H1 (cell line): ENCODE measurements at regions not wholly inside any gene's neighbourhood (a gene's known extent, or its start where the extent isn't known, plus 50 kb on each side); places are given as distances from the start of the nearest gene placed in this dataset.

ENCODE experiments used
- CTCF ChIA-PET: fragments of 300-600 bp; sonication (Branson Sonifier 250); formaldehyde crosslinking; loops from one replicate; lab custom pipeline; 2021; ENCODE audit not compliant: partially characterized antibody; lab: Charles Lee
- POLR2A ChIA-PET: fragments of 300-600 bp; sonication (Branson Sonifier 250); formaldehyde crosslinking; loops from one replicate; lab custom pipeline; 2021; ENCODE audit warnings: inconsistent platforms; ENCODE audit not compliant: partially characterized antibody; lab: Charles Lee
- DNase-seq, 2 experiments: peaks; one replicate each; pipeline versions ENCODE4 v3.0.0 to v3.0.0-alpha.2; 2010 to 2022; ENCODE audit warnings: low spot score in 2 of 2, low read depth in 1 of 2, mixed read lengths in 1 of 2
- FAIRE-seq: peaks from 2 replicates; lab custom pipeline; 2011; peaks lifted over from hg19 to GRCh38; lab: Jason Lieb, UNC
- H2AFZ ChIP-seq: 2 replicates; pipeline ENCODE4 v1.8.1; 2012; ENCODE audit warnings: low read length, inconsistent platforms
- H2AK5ac ChIP-seq: 2 replicates; pipeline ENCODE4 v1.6.1; 2013; ENCODE audit warnings: low read depth, low read length
- H2BK120ac ChIP-seq: replicated peaks from 2 replicates; pipeline ENCODE3; 2013; ENCODE audit warnings: low read depth, low read length, inconsistent platforms
- H2BK12ac ChIP-seq: 2 replicates; pipeline ENCODE4 v1.6.1; 2013; ENCODE audit warnings: low read depth, low read length
- H2BK15ac ChIP-seq: 2 replicates; pipeline ENCODE4 v1.6.1; 2013; ENCODE audit warnings: low read length
- H2BK20ac ChIP-seq: 2 replicates; pipeline ENCODE4 v1.6.1; 2013; ENCODE audit warnings: low read length
- H2BK5ac ChIP-seq: 2 replicates; pipeline ENCODE4 v1.6.1; 2013; ENCODE audit warnings: low read depth, low read length
- H3K14ac ChIP-seq: 2 replicates; pipeline ENCODE4 v1.6.1; 2013; ENCODE audit warnings: inconsistent platforms; ENCODE audit not compliant: insufficient read length
- H3K18ac ChIP-seq: 2 replicates; pipeline ENCODE4 v1.6.1; 2013; ENCODE audit warnings: low read length; ENCODE audit errors: extremely low read depth
- H3K23ac ChIP-seq: 2 replicates; pipeline ENCODE4 v1.6.1; 2013; ENCODE audit warnings: inconsistent platforms; ENCODE audit not compliant: insufficient read length
- H3K23me2 ChIP-seq: 2 replicates; pipeline ENCODE4 v1.6.1; 2013; ENCODE audit warnings: low read depth, low read length
- H3K27ac ChIP-seq: 2 replicates; pipeline ENCODE4 v1.6.1; 2011; ENCODE audit warnings: low read depth, low read length, inconsistent platforms
- H3K27me3 ChIP-seq, 4 experiments: replicated peaks in 1 of 4; 1 replicate in 1 of 4; 2 replicates in 3 of 4; pipeline versions ENCODE4 v1.6.1 to v1.8.1; 2011 to 2013; ENCODE audit warnings: low read length in 3 of 4, mild to moderate bottlenecking in 3 of 4, inconsistent platforms in 2 of 4, mixed read lengths in 2 of 4, moderate library complexity in 1 of 4; ENCODE audit not compliant: control insufficient read depth in 3 of 4, insufficient read depth in 3 of 4; ENCODE audit errors: extremely low read depth in 1 of 4
- H3K36me3 ChIP-seq, 4 experiments: 2 replicates each; pipeline versions ENCODE4 v1.6.1 to v1.8.1; 2011 to 2013; ENCODE audit warnings: mild to moderate bottlenecking in 4 of 4, low read length in 3 of 4, moderate library complexity in 2 of 4, control low read depth in 1 of 4, inconsistent platforms in 1 of 4; ENCODE audit not compliant: insufficient read depth in 4 of 4, control insufficient read depth in 2 of 4
- H3K4ac ChIP-seq: replicated peaks from 2 replicates; pipeline ENCODE3; 2013; ENCODE audit warnings: low read length, low read depth, mixed read lengths, inconsistent platforms; ENCODE audit not compliant: insufficient read length
- H3K4me1 ChIP-seq, 4 experiments: replicated peaks in 1 of 4; 1 replicate in 1 of 4; 2 replicates in 3 of 4; pipeline versions ENCODE4 v1.6.1 to v1.8.1; 2011 to 2013; ENCODE audit warnings: low read length in 3 of 4, inconsistent platforms in 2 of 4, mixed read lengths in 1 of 4; ENCODE audit not compliant: insufficient read depth in 4 of 4, control insufficient read depth in 3 of 4
- H3K4me2 ChIP-seq, 2 experiments: 2 replicates each; pipeline versions ENCODE4 v1.6.1 to v1.8.1; 2011 to 2013; ENCODE audit warnings: low read depth in 2 of 2, low read length in 2 of 2, control low read depth in 1 of 2, inconsistent platforms in 1 of 2, mild to moderate bottlenecking in 1 of 2; ENCODE audit not compliant: insufficient read depth in 1 of 2
- H3K4me3 ChIP-seq, 4 experiments: fragments of 200-600, 300-600 bp in 1 of 4; sonication (generic), shearing (Covaris generic), sonication (Bioruptor Twin) in 1 of 4; 2 replicates each; pipeline versions ENCODE4 v1.5.1 to v1.8.1; 2011 to 2016; ENCODE audit warnings: low read length in 4 of 4, low read depth in 3 of 4, control low read depth in 2 of 4, inconsistent platforms in 2 of 4, mild to moderate bottlenecking in 2 of 4, mixed read lengths in 1 of 4, moderate library complexity in 1 of 4; ENCODE audit not compliant: insufficient read depth in 2 of 4; ENCODE audit errors: extremely low read depth in 1 of 4
- H3K56ac ChIP-seq: replicated peaks from 2 replicates; pipeline ENCODE3; 2013; ENCODE audit warnings: low read depth, mild to moderate bottlenecking, mixed read lengths, low read length, inconsistent platforms; ENCODE audit not compliant: insufficient read length
- H3K79me1 ChIP-seq: 2 replicates; pipeline ENCODE4 v1.6.1; 2013; ENCODE audit warnings: low read depth, low read length, control low read depth
- H3K79me2 ChIP-seq, 2 experiments: 2 replicates each; pipeline versions ENCODE4 v1.6.1 to v1.8.1; 2012 to 2013; ENCODE audit warnings: low read length in 2 of 2, mild to moderate bottlenecking in 2 of 2, inconsistent platforms in 1 of 2; ENCODE audit not compliant: insufficient read depth in 2 of 2, control insufficient read depth in 1 of 2
- H3K9ac ChIP-seq, 4 experiments: replicated peaks in 1 of 4; 1 replicate in 1 of 4; 2 replicates in 3 of 4; pipeline versions ENCODE4 v1.6.1 to v1.8.1; 2011 to 2013; ENCODE audit warnings: low read depth in 3 of 4, low read length in 3 of 4, control low read depth in 2 of 4, mild to moderate bottlenecking in 2 of 4, moderate library complexity in 2 of 4, inconsistent platforms in 1 of 4; ENCODE audit errors: extremely low read depth in 1 of 4
- H3K9me3 ChIP-seq, 2 experiments: 2 replicates each; pipeline versions ENCODE4 v1.6.1 to v1.8.1; 2012 to 2013; ENCODE audit warnings: mild to moderate bottlenecking in 2 of 2, moderate library complexity in 2 of 2, control low read depth in 1 of 2, inconsistent platforms in 1 of 2, low read depth in 1 of 2, low read length in 1 of 2, mixed read lengths in 1 of 2; ENCODE audit not compliant: insufficient read depth in 2 of 2
- H4K20me1 ChIP-seq, 2 experiments: replicated peaks in 1 of 2; 2 replicates each; pipeline versions ENCODE3 to v1.8.1; 2011 to 2013; ENCODE audit warnings: inconsistent platforms in 2 of 2, low read length in 2 of 2, mild to moderate bottlenecking in 1 of 2; ENCODE audit not compliant: insufficient read depth in 2 of 2, control insufficient read depth in 1 of 2
- H4K5ac ChIP-seq: 2 replicates; pipeline ENCODE4 v1.6.1; 2013; ENCODE audit warnings: low read length, low read depth, mixed read lengths, inconsistent platforms; ENCODE audit not compliant: insufficient read length
- H4K8ac ChIP-seq: 2 replicates; pipeline ENCODE4 v1.8.0; 2013; ENCODE audit warnings: mild to moderate bottlenecking, moderate library complexity, low read length, inconsistent platforms; ENCODE audit not compliant: insufficient read depth; ENCODE audit errors: extremely low read depth
- H4K91ac ChIP-seq: replicated peaks from 2 replicates; pipeline ENCODE3; 2013; ENCODE audit warnings: low read length, mixed read lengths, inconsistent platforms; ENCODE audit not compliant: insufficient read length
- POLR2AphosphoS5 ChIP-seq: IDR thresholded peaks from 2 replicates; pipeline ENCODE4 v1.6.1; 2011; ENCODE audit warnings: low read depth, low read length
- WGBS, 2 experiments: shearing (Covaris generic) in 1 of 2; methylation state at CpG; one replicate each; pipeline versions ENCODE4 v1.1.6 to v1.1.7; 2013 to 2015; ENCODE audit warnings: low lambda C conversion rate in 2 of 2, mixed read lengths in 2 of 2, inconsistent platforms in 1 of 2, low coverage in 1 of 2, missing lambda C conversion rate in 1 of 2; ENCODE audit not compliant: insufficient replicate concordance in 2 of 2, insufficient coverage in 1 of 2, insufficient read length in 1 of 2; ENCODE audit errors: extremely low coverage in 1 of 2, missing lambda C conversion rate in 1 of 2; 5-methylcytosine and 5-hydroxymethylcytosine counted together

- no peak overlapping the region for H3K18ac ChIP-seq
- H3K9ac ChIP-seq = no peak overlapping the region
- FAIRE-seq (no peak), DNase-seq (no peak)
- H3K56ac ChIP-seq = no peak overlapping the region
- no peak overlapping the region for H3K14ac ChIP-seq
- no peaks in the 10 kb centered on the region for H3K36me3 ChIP-seq
- CTCF ChIA-PET = no interaction called here
- H3K4me2 ChIP-seq = no peak overlapping the region
- no peak overlapping the region for H2BK20ac ChIP-seq
- H2BK15ac ChIP-seq = no peak overlapping the region
- POLR2A ChIA-PET = no interaction called here
- no peak overlapping the region for H2BK120ac ChIP-seq
- H3K79me1 ChIP-seq = no peaks in the 10 kb centered on the region
- H3K4me1 ChIP-seq = peaks cover 0 to 2% (median under 1%) of the 10 kb centered on the region in 4 experiments; a peak in 2 of 7 replicates
- no peak overlapping the region for H2AFZ ChIP-seq
- WGBS, 2 experiments = 90% methylated on average over 3 of the region's 3 CpGs; no CpG with 5 or more reads in 1 of the 2 experiments
- H3K4me3 ChIP-seq = no peak overlapping the region
- no peaks in the 10 kb centered on the region for H3K23me2 ChIP-seq
- no peak overlapping the region for H2BK12ac ChIP-seq
- H3K79me2 ChIP-seq = no peaks in the 10 kb centered on the region
- no peak overlapping the region for H4K5ac ChIP-seq
- no peak overlapping the region for H3K23ac ChIP-seq
- no peaks in the 10 kb centered on the region for H3K27me3 ChIP-seq
- H3K9me3 ChIP-seq = no peaks in the 10 kb centered on the region
- H4K91ac ChIP-seq = no peak overlapping the region
- no peak overlapping the region for H2AK5ac ChIP-seq
- H2BK5ac ChIP-seq = no peak overlapping the region
- H3K27ac ChIP-seq = no peak overlapping the region
- H3K4ac ChIP-seq = no peak overlapping the region
- no peak overlapping the region for H4K8ac ChIP-seq
- H4K20me1 ChIP-seq = no peaks in the 10 kb centered on the region
- no peak for TF ChIP-seq POLR2AphosphoS5
Observed at GRCh38 chr14:66121859-66122258, 364.3 kb upstream of the CCDC196 start.
